ENCODE measurements at regions not wholly inside any gene's neighbourhood (a gene's known extent, or its start where the extent isn't known, plus 50 kb on each side); places are given as distances from the start of the nearest gene placed in this dataset.
A peak's percentile ranks its signal among the peaks of the same experiment; 100 is the strongest.

DNA sequence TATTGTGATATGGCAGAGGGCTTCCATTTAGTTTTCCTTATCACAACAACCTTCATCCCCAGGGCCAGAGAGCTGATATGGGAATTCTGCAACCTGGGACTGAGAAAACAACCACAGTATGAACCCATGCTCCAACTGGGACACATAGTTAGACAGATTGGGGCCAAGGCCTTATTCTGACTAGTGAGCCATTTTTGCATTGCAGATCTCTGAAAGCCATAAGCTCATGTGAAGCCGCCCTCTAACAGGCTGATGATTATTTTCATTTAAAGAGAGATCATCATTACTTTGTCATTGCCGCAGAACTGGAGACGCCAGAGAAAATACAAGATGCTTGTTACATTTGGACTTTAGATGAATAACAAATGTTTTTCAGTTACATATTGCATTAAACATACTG lies 791.7 kb upstream of the POM121L12 start:
- no peak for DNase-seq (ENCODE audit: low spot score)
- no peak overlapping the region for H3K4me2 ChIP-seq
- Mint-ChIP-seq H3K27ac (no peak overlapping the region), H3K27me3 (ENCODE audit: insufficient read depth, low read depth) (no peaks in the 10 kb centered on the region), H3K9me3 (peaks cover 12% of the 10 kb centered on the region), H3K4me3 (no peak overlapping the region), H3K36me3 (no peaks in the 10 kb centered on the region), H3K4me1 (peaks cover 3% of the 10 kb centered on the region)
- no peaks in the 10 kb centered on the region for H4K20me1 ChIP-seq (ENCODE audit: low read depth)
- no peak overlapping the region for H3K27ac ChIP-seq
- H3K4me3 ChIP-seq, result no peak overlapping the region
- no peaks in the 10 kb centered on the region for H3F3A ChIP-seq (ENCODE audit: low read depth)
- H3K79me2 ChIP-seq (ENCODE audit: low read depth), result no peaks in the 10 kb centered on the region
- no peaks in the 10 kb centered on the region for H3K9me3 ChIP-seq (ENCODE audit: low read depth)
- no peak overlapping the region for H3K9ac ChIP-seq
- no peaks in the 10 kb centered on the region for H3K36me3 ChIP-seq
- H2AFZ ChIP-seq (replicated peaks), result no peak overlapping the region
- H3K4me1 ChIP-seq, result no peaks in the 10 kb centered on the region
- TF ChIP-seq EZH2 (IDR thresholded peaks at IDR 0.05), result no peak
- TF ChIP-seq EZH2phosphoT487 (IDR thresholded peaks at IDR 0.05), result no peak
- no peak for TF ChIP-seq CTCF (IDR thresholded peaks at IDR 0.05)
- H3K27me3 ChIP-seq, result no peaks in the 10 kb centered on the region

DNA sequence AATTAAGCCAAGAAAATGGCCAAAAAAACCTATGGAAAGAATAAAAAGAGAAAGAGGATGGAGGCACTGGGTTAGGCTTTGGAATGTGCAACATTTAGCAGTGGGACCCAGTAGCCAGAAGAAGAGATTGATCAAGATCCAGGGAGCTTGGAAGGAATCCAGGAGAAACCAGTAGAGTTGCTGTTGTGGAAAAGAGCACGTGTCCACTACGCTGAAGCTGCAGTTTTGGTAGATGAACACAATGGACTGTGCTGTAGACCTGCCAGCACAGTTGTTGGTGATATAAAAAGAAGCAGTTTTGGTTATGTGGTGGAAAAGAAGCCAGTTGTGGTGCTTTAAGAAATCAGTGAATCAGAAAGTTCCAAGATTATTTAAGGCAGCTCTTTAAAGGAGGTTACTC lies 802.2 kb upstream of the POM121L12 start:
- Histone ChIP-seq H3F3A (ENCODE audit: low read depth) (no peaks in the 10 kb centered on the region), H3K4me3 (no peak overlapping the region), H3K9me3 (ENCODE audit: low read depth) (no peaks in the 10 kb centered on the region), H3K9ac (no peak overlapping the region), H3K4me2 (no peak overlapping the region), H4K20me1 (ENCODE audit: low read depth) (no peaks in the 10 kb centered on the region), H3K79me2 (ENCODE audit: low read depth) (no peaks in the 10 kb centered on the region), H3K4me1 (no peaks in the 10 kb centered on the region), H2AFZ (replicated peaks) (no peak overlapping the region), H3K27ac (no peak overlapping the region), H3K27me3 (no peaks in the 10 kb centered on the region), H3K36me3 (no peaks in the 10 kb centered on the region)
- Mint-ChIP-seq H3K4me1 (no peaks in the 10 kb centered on the region), H3K27me3 (ENCODE audit: insufficient read depth, low read depth) (peaks cover 5% of the 10 kb centered on the region), H3K4me3 (no peak overlapping the region), H3K27ac (no peak overlapping the region), H3K36me3 (no peaks in the 10 kb centered on the region), H3K9me3 (peaks cover 42% of the 10 kb centered on the region)
- TF ChIP-seq EZH2phosphoT487 (IDR thresholded peaks at IDR 0.05) (no peak), CTCF (IDR thresholded peaks at IDR 0.05) (no peak), EZH2 (IDR thresholded peaks at IDR 0.05) (no peak)
- DNase-seq (ENCODE audit: low spot score), result no peak

DNA sequence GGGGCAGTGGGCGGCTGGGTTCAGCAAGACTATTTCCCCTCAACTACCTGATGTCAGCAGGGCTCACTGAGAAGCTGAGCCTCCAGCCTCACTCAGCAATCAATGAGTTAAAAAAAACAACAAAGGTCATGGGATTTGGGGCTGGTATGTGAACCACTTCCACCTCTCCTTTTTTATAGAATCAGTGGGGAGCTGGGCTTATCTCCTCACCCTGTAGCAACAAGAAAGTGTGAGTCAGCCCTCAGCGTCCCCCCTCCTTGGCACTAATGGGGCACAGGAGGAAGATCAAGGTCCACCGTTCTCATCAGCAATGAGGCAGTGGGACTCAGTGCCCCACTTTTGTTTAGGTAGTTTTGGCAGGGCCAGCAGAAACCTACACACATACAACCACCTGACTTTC lies 823.5 kb upstream of the POM121L12 start:
- no peaks in the 10 kb centered on the region for H4K20me1 ChIP-seq (ENCODE audit: low read depth)
- Mint-ChIP-seq H3K27me3 (ENCODE audit: insufficient read depth, low read depth) (no peaks in the 10 kb centered on the region), H3K9me3 (no peaks in the 10 kb centered on the region), H3K36me3 (no peaks in the 10 kb centered on the region), H3K4me3 (no peak overlapping the region), H3K27ac (no peak overlapping the region), H3K4me1 (no peaks in the 10 kb centered on the region)
- H3K79me2 ChIP-seq (ENCODE audit: low read depth), result no peaks in the 10 kb centered on the region
- no peaks in the 10 kb centered on the region for H3K36me3 ChIP-seq
- no peak overlapping the region for H3K9ac ChIP-seq
- H3F3A ChIP-seq (ENCODE audit: low read depth), result no peaks in the 10 kb centered on the region
- no peaks in the 10 kb centered on the region for H3K27me3 ChIP-seq
- no peak overlapping the region for H3K4me2 ChIP-seq
- H3K4me3 ChIP-seq, result no peak overlapping the region
- H3K9me3 ChIP-seq (ENCODE audit: low read depth), result no peaks in the 10 kb centered on the region
- H3K4me1 ChIP-seq, result no peaks in the 10 kb centered on the region
- DNase-seq (ENCODE audit: low spot score), result peak; percentile 24
- TF ChIP-seq EZH2phosphoT487 (IDR thresholded peaks at IDR 0.05) (no peak), CTCF (IDR thresholded peaks at IDR 0.05) (no peak), EZH2 (IDR thresholded peaks at IDR 0.05) (no peak)
- H2AFZ ChIP-seq (replicated peaks), result peak overlapping the region; percentile 64
- no peak overlapping the region for H3K27ac ChIP-seq

GRCh38 chr7:52209614-52210013 lies 825.8 kb upstream of the POM121L12 start:
- Histone ChIP-seq H4K20me1 (ENCODE audit: low read depth) (no peaks in the 10 kb centered on the region), H3K36me3 (no peaks in the 10 kb centered on the region), H3K27me3 (no peaks in the 10 kb centered on the region), H3F3A (ENCODE audit: low read depth) (no peaks in the 10 kb centered on the region), H2AFZ (replicated peaks) (no peak overlapping the region), H3K9ac (no peak overlapping the region), H3K27ac (no peak overlapping the region), H3K79me2 (ENCODE audit: low read depth) (no peaks in the 10 kb centered on the region), H3K4me1 (no peaks in the 10 kb centered on the region), H3K9me3 (ENCODE audit: low read depth) (no peaks in the 10 kb centered on the region), H3K4me2 (no peak overlapping the region), H3K4me3 (no peak overlapping the region)
- no peak for DNase-seq (ENCODE audit: low spot score)
- Mint-ChIP-seq H3K4me3 (no peak overlapping the region), H3K27me3 (ENCODE audit: insufficient read depth, low read depth) (no peaks in the 10 kb centered on the region), H3K9me3 (no peaks in the 10 kb centered on the region), H3K36me3 (no peaks in the 10 kb centered on the region), H3K4me1 (no peaks in the 10 kb centered on the region), H3K27ac (no peak overlapping the region)
- no peak for TF ChIP-seq CTCF (IDR thresholded peaks at IDR 0.05)
- no peak for TF ChIP-seq EZH2 (IDR thresholded peaks at IDR 0.05)
- no peak for TF ChIP-seq EZH2phosphoT487 (IDR thresholded peaks at IDR 0.05)

Measured in neural progenitor cell (in vitro differentiated cells).